ENCODE measurements at regions not wholly inside any gene's neighbourhood (a gene's known extent, or its start where the extent isn't known, plus 50 kb on each side); places are given as distances from the start of the nearest gene placed in this dataset.

DNA sequence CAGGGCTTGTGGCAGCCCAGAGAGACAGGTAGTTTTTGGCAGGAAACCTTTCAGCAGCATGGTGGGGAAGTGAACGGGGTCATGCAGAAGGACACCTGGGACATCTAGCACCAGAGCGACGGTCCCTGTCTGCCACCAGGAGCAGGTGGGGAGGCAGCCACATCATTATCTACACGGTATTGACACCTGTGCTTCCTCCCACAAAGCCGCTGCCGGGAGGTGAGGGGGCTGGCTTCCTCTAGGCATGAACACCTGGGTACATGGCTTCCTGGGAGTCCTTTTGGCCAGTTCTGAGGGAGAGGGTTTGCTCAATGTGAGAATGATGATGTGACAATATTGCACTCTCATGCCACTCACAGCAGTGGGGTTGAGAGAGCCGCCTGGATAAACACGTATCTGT, 275.2 kb downstream of the ACTR3B start:
- no peak for TF ChIP-seq CTCF (IDR thresholded peaks at IDR 0.05)
- no peak for TF ChIP-seq ZNF416 (CRISPR knock-in tag; IDR thresholded peaks at IDR 0.05)
- no peak for TF ChIP-seq ESRRA (CRISPR knock-in tag; IDR thresholded peaks at IDR 0.05; ENCODE audit: borderline replicate concordance)
- no peak for TF ChIP-seq ZNF317 (CRISPR knock-in tag; IDR thresholded peaks at IDR 0.05; ENCODE audit: borderline replicate concordance, low read depth)
- no peak for TF ChIP-seq CREM (CRISPR knock-in tag; IDR thresholded peaks at IDR 0.05)
- TF ChIP-seq PREB (CRISPR knock-in tag; IDR thresholded peaks at IDR 0.05; ENCODE audit: borderline replicate concordance) = no peak
- TF ChIP-seq FOXJ3 (CRISPR knock-in tag; IDR thresholded peaks at IDR 0.05; ENCODE audit: borderline replicate concordance) = no peak
- TF ChIP-seq, protein P1, sequence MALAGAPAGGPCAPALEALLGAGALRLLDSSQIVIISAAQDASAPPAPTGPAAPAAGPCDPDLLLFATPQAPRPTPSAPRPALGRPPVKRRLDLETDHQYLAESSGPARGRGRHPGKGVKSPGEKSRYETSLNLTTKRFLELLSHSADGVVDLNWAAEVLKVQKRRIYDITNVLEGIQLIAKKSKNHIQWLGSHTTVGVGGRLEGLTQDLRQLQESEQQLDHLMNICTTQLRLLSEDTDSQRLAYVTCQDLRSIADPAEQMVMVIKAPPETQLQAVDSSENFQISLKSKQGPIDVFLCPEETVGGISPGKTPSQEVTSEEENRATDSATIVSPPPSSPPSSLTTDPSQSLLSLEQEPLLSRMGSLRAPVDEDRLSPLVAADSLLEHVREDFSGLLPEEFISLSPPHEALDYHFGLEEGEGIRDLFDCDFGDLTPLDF (CRISPR knock-in tag; IDR thresholded peaks at IDR 0.05) = no peak
- TF ChIP-seq, protein P2, sequence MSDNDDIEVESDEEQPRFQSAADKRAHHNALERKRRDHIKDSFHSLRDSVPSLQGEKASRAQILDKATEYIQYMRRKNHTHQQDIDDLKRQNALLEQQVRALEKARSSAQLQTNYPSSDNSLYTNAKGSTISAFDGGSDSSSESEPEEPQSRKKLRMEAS (CRISPR knock-in tag; IDR thresholded peaks at IDR 0.05) = no peak
- no peak for TF ChIP-seq TP53 (CRISPR knock-in tag; IDR thresholded peaks at IDR 0.05)
- TF ChIP-seq GABPB1 (CRISPR knock-in tag; IDR thresholded peaks at IDR 0.05) = no peak
- no peak for TF ChIP-seq CBFB (CRISPR knock-in tag; IDR thresholded peaks at IDR 0.05; ENCODE audit: low read depth)
- TF ChIP-seq USF2 (CRISPR knock-in tag; IDR thresholded peaks at IDR 0.05) = no peak
- TF ChIP-seq ATF1 (CRISPR knock-in tag; IDR thresholded peaks at IDR 0.05) = no peak

All from WTC11 (cell line).